Dermis blood vessel endothelial cell (primary cell): ENCODE measurements at regions not wholly inside any gene's neighbourhood (a gene's known extent, or its start where the extent isn't known, plus 50 kb on each side); places are given as distances from the start of the nearest gene placed in this dataset.
A peak's percentile ranks its signal among the peaks of the same experiment; 100 is the strongest.

Experiments used
- DNase-seq: peaks from one replicate; pipeline ENCODE4 v3.0.0; 2010

DNA sequence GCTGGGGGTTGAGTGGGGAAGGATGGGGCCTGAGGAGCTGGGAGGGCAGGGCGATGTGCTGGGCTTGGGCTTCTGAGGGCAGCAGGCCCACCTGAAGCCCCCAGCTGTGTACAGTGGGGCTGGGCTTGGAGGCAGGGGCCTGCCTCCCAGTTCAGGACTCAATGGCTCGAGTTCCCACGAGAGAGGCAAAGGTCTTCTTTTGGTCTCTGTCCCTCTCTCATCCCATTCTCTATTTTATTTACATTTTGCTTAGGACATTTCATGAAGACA, 180.6 kb downstream of the MACROH2A1 start:
- DNase-seq: no peak

DNA sequence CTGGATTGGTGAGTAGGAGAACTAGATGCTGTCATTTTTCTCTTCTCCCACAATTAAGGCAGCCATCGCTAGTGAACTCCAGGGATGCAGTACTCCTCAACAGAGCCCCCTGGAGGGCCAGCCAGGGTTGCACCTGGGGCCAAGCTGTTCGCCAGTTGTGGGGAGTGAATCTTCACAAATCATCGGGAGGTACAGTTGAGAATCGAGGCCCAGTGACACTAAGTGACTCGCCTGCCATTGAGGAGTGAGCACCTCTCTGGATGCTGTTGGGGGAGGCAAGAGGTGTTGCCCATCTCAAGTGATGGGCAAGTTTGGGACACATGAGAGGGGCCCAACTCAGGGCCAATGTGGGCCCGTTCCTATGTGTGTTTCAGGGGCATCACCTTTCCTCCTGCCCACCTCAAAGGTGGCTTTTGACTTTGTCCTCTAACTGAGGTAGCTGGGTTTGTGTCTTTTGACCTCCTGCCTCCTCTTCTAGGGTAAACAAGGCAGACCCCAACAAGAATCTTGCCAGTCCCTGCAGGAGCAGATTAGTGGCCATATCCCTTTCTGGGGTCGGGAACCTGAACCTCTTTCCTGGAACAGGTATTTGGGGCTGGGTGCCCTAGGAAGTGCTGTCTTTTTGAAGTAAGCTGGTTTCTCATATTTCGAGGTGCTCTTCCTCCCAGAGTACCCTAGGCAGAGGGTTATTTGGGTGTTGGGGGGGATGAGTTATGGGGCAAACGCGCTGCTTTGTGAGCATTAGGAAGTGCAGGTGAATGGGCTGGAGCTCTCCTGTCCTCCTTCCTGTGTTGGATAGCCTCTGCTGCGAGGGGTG, 181.2 kb downstream of the MACROH2A1 start:
- no peak for DNase-seq

DNA sequence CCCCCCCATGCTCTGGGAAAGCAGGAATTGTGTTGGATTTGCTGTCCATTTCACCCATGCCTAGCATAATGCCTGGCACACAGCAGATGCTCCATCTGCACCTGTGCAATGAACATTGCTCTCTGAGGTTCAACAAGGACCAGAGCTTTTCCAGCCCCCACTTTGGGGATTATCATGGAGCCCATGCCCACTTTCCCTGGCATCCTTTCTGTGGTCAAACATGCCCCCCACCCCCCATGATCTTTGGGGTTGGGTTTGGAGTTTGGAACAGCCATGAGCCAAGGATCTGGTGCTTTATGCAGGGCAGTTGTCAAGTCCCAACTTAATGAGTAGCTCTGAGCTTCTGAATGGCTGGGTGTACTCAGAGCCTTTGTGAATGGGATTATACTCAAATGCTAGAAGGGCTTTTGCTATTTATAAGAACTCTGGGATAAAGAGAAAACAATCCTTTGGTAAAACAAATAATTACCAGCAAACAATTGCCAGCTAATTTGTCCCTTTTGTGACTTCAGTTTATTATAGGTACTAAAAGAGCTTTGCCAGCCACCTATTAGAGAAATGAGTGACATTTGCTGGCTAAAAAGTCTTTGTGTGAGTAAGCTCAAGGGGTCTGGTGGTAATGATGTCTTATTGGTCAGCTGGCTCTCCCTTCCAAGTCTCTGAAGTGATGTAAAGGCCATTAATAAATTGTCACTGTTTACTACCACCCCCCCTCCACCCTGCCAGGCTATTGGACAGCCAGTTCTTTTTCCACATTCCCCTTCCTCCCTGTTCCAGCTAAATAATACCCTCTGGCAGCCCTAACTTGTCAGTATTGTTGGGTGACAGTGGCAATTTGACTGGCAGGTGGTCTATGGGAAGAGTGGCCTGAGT, 182.3 kb downstream of the MACROH2A1 start:
- no peak for DNase-seq

DNA sequence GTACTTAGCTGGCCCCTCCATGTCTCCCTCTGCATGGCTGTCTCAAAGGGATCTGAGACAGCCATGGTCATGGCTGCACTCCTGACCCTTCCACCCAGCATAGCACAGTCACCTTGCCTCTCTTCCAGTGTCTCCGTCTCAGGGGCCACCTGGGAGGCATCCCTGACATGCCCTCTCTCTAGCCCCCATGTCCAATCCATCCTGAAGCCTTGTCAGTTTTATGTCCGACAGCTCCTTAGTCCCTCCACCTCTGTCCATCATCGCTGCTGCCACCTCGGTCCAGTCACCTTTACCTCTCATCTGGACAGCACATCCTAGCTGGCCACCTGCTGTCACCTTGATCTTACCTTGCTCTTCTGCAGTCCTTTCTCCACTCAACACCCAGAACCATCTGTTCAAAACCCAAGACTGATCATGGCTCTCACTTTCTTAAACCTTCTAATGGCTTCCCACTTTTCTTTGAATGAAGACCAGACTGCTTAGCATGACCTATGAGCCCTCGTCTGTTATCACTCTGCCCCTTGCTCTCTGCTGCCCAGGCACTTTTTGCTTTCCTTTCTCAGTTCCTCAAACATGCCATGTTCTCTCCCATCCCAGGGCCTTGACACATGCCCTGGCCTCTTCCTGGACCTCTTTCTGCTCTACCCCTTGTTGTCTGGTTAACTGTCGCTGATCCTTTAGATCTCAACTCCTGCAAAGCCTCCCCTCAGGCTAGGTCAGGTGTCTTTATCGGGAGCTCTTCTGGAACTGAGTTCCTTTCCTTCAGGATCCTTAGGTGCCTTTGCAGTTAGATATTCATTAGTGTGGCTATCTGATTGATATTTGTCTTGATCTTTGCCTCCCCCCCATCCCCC, 181.8 kb upstream of the PITX1 start:
- no peak for DNase-seq

DNA sequence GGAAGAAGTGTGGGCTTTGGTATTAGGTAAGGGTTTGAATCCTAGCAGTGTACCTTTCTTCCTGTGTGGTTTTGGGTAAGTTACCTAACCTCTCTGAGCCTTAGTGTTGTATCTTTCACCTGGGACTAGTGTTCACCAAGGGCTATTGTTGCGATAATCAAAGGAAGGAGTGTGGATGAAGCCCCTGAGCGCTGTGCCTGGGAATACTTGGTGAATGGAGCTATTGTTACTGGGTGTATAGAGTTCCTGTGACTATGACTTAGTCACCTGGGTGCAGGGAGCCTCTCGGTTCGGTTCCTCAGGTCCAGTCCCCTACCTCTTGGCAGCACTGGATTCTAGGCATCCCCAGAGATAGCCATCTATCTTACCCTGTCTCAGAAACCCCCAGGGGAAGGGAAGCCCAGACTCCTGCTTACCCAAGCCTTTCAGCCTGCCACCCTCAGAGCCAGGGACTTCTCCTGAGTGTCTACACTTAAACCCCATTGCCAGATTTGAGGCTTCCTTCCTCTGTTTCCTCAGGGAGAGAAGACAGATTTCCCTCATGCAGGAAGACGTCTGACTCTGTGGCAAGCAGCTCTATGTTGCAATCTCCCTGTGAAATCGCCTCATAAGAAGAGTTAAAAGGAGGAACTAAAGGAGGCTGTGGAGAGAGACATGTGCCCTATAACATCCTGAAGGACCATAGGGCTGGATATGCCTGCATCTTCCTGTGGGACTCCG, 181.0 kb upstream of the PITX1 start:
- no peak for DNase-seq

DNA sequence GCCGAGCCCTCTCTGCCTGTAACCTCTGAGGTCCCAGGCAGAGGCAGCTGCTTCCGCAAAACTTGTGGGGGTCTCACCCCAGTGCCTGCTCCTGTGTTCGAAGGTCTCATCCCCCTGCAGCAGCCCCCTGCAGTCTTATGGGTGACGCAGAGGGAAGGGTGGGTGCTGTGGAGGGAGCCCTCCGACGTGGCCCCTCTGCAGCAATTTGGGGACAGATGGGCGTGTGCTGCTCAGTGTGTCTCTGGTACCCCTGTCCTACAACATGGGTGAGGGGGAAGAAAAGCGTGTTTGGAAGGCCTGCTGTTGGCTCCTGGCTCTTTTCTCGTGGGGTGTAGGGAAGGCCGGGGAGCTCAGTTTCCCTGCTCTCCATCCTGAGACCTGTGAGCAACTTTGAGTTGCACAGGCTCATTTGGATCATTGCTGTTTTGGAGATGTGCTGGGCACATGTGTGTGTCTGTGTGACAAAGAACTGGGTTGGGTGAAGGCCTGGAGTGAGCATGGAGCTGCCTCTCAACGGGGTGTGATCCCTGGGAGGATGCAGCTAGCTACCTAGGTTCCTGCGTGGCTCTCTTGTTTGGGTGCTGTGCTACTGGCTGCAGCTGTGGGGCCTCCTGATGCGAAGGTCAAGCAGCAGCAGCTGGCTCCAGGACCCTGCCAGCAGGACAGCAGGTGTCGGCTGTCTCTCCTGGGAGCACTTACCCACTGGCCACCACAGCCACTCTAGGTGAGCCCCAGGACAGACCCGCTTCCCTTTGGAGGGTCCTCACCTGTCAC, 179.6 kb upstream of the PITX1 start:
- DNase-seq: no peak

DNA sequence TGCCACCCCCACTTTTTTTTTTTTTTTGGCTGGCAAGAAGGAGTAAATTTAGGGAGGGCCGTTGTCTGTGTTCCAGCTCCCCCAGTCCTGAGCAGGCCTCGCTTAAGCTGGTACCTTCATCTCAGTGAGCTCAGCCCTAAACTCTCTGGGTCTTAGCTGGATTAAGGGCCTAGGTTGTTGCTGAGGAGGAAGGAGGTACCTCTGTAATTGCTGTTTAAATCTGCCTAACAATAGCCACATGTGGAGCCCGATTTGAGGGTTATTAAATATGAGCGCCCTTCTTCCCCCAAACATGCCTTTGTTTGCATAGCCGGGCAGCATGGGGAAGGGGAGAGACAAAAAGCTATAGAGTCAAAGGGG, 179.0 kb upstream of the PITX1 start:
- no peak for DNase-seq

DNA sequence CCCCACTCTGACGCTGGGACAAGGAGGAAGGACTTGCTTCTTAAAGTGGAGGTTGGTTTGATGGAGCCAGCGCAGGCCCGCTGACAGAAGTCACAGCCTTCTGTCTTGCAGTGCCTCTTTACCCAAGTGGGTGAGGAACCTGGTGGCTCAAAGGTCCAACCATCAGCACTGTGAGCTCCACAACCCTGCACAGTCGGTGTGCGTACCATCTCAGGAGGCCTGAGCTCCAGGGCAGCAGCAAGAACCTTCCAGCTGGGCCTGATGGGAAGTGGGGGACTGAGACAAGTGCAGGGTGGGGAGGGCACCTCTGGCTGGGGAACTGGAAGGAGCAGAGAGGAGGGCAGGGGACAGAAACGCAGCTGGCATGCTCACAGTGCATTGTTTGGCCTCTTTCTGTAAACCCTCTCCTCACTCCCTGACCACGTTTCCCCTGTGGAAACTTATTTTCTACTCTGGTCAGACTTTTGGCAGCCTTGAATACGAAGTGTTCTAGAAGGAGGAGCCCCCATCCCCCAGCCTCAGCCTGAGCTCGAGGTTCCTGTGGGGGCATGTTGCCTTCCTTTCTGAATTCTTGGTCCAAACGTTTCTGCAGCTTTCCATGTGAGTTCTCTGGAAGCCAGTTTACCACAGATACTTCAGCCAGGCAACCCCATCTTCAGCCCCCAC, 178.5 kb upstream of the PITX1 start:
- DNase-seq: no peak

DNA sequence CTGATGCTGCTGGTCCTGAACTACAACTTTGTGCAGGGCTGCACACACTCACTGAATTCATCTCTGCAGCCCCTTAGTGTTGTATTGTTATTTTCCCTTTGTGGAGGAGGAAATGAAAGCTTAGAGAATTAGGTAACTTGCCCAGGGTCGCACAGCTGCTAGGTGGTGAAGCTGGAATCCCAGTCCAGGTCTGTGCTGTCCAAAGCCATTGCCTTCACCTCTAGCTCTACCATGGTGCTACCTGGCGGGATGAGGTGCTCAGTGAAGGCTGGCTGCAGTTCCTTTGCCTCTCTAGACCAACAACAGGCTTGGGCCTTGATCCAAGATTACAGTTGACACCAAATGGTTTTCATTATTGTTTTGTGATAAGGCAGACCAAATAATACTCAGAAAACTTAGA, 177.8 kb upstream of the PITX1 start:
- no peak for DNase-seq

DNA sequence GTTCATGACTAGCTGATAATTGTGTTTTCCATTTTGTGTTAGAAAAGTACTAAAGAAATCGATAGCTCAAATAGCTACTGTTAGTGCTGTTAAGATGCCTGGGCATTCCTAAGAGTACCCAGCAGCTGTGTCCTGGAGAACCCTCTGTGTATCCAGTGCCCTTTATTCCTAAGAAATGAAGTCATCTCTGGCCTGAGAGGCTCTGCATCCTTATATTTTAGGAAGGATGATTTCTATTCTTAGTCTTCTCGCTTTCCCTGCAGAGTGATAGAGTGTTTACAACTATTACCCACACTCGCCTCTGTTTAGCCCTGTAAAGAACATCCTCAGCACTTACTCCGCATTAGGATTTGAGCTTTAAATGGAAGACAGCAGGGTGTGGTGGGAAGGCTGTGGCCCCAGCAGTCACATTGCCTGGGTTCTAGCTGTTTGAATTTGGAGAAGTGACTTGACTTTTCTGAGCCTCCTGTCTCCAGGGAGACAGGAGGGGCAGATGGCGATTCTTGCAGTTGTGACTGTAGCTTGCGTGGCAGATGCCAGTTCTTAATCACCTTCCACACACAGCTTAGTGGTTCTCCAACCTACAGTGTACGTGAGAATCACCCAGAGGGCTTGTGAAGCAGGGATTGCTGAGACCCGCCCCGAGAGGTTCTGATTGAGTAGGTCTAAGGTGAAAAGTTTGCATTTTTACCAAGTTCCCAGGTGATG, 177.2 kb upstream of the PITX1 start:
- DNase-seq: no peak

DNA sequence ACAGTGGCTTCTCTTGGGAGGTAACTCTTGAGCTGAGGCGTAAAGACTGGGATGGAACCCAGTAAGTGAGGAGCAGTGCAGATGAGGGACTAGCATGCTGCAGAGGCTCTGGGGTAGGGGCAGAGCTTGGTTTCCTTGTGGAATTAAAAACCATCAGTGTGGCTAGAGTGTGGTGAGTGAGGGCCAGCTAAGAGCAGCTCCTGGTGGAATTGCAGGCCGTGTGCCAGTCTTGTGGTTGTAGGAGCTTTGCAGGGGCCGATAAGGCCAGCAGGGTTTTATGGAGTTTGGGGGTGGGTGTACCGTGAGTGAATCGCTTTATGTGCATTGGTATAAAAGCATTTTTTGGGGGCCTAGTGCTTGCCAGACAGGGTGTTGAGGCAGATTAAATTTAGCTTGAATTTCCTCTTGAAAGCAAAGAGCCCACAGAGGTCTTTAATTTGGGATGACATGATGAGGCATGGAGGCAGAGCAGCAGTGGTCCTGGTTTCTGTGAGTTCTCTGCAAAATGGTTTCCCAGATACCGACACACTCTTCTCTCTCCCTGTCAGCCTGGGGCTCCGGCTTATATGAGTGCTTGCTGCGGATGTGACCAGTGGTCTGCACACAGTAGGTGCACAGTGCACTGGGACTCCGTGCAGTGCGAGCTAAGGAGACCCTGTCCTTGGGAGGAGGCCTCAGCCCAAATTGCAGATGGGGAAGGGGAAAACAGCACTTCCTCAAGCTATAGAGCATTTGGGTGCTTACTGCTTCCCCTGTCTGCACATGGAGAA, 176.4 kb upstream of the PITX1 start:
- DNase-seq: no peak

DNA sequence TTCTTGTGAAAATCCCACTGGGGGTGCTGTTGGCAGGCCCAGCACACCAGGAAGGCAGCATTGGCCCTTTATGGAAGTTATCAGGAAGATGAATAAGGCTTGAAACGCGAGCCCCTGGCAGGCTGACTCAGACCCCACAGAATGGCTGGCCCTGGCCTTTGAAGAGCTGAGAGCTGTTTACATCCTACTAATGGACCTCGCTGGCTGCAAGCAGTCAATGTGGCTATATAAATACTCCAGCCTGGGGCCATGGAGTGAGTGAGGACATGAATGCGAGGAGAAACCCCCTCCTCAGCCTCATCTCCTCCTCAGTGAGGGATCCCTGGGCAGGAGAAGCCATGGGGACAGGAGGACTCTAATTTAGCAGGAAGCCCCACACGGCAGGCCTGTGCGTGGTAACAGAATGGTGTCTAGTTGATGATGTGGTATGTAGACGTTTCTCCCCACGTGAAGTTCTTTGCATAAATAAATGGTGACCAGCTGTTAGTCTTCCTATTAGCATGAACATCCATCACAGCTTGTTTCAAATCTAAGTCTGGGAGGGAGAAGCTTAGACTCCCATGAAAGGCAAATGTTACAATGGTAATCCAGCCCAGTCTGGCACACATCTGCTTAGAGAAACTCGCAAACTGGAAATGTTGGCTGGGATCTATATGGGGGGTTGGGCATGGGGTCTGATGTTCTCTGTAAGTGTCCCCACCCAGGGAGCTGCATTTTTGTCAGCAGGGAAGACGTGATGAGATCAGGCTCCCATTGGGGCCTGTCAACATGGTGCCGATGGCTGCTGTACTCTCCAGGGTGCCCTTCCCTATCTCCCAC, 175.1 kb upstream of the PITX1 start:
- DNase-seq: peak; percentile 97

DNA sequence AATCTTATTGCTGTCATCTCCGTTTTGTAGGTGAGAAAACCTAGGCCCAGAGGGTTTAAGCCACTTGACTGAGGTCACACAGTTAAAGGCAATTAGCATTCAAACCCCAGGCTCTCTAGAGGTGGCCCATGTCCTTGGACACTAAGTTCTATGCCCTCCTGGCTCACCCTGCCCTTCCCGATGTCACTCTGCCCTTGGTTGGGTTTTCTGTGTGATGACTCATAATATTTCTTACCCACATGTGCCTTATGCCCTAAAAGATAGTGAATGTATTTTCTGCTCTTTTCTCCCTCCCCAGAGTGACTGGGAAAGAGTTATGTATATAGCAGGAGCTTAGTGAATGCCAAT, 174.5 kb upstream of the PITX1 start:
- DNase-seq: no peak

DNA sequence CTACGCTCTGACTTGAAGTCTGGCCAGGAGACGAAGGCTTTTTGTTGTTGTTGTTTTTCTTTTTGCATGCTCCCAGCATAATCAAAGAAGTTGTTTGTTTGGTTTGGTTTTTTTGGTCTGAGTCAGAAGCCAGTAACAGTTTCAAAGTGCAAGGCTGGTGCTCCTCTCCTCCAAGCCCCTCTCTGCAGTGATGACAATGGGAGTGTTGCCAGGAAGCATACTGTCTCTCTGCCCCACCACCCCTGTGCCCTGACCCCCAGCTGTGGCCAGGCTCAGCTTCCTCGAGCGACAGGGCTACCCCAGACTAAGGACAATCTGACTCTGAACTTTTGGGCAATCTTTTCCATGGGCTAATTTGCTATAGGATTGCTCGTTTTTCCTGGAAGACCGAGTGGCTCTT, 173.8 kb upstream of the PITX1 start:
- DNase-seq: no peak

DNA sequence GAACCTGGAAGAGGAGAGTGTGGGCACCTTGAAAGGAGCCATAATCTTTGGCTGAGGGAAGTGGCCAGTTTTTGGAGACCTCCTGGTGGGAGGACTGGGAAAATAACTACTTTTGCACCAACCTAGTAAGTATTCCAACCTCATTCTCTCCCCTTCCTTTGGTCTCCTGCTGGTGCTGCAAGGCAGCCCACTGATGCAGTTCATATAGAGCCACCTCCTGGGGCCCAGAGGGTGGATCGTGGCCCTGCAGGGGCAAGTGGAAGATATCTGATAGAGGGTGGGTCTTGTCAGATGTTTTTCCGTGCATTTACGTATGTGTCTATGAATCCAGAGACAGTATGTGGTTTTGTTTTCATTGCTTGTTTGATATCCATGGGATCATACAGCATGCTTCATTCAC, 172.8 kb upstream of the PITX1 start:
- DNase-seq: no peak

DNA sequence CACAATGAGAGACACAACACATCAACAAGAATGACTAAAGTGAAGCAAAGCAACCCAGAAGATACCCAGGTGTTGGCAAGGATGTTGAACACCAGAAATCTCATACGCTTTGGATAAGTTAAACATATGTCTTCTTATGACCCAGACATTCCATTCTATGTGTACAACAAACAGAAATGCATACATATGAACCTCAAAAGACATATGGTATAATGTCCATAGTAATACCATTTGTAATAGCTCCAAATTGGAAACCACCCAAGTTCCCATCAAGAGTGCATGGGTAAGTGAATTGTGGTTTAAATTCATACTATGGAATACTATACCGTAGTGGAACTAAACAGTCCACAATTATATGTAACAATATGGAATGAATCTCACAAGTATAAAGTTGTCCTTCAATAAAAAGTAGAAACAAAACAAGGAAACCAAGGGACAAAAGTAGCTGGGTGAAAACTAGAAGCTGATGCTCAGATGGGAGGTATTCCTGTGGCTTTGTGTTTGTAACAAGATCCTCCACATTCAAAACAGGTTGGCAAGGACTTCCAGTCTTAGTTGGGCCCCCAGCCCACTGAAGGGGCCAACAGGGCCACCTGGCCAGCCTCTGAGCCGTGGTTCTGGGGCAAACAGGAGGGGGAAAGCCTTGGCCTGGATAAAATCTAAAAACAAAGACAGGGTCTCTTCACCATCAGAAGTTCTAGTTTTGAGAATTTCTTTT, 171.8 kb upstream of the PITX1 start:
- no peak for DNase-seq

DNA sequence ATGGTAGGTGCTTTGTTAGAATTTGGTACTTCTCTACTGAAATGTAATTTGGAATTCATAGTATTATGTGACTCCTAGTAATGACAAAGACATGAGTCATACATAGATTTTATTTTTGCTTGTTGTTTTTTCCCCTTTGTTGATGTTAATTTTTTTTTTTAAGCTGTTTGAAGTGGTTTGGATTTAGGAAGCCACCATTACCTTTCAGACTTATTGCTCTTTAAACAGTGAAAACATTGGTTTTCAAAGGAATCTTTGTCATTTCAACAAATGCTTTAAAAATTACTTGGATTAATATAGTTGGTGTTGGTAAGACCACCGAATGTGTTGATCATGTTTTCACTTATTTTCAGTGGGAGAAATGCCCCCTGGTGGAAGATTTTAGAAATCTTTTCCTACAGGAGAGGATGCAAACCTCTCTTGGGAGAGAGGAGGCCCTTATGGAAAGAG, 170.1 kb upstream of the PITX1 start:
- DNase-seq: peak; percentile 28

DNA sequence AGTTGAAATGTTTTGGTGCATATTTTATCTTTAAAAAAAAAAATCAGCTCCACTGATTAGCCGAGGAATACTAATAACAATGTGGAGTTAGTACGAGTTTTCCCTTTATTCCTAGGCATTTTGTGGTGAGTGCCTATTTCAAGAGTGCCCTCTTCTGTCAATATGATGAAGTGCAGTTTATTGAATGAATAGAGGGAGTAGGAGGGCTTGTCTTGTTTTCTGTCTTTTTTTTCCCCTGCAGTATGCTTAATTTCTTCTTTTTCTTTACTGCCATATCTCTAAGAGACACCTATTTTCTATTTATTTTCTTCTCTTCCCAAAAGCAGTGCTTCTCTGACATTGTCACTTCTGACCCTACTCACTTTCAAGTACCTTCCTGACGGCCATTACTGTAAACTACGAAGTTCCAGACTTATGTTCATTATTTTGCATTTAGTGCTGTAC, 169.6 kb upstream of the PITX1 start:
- peak; percentile 36 for DNase-seq
